ENCODE measurements at regions not wholly inside any gene's neighbourhood (a gene's known extent, or its start where the extent isn't known, plus 50 kb on each side); places are given as distances from the start of the nearest gene placed in this dataset.

- TF ChIP-seq YY1 (IDR thresholded peaks at IDR 0.05; ENCODE audit: insufficient read depth, insufficient read length) (no peak), SUZ12 (IDR thresholded peaks at IDR 0.05; ENCODE audit: extremely low read depth, insufficient read depth, insufficient read length) (no peak), ZNF274 (IDR thresholded peaks at IDR 0.05; ENCODE audit: low read depth, low read length) (no peak)
These were observed 106.7 kb downstream of the FOXF2 start for GRCh38 chr6:1496092-1496491.
